ENCODE measurements at regions not wholly inside any gene's neighbourhood (a gene's known extent, or its start where the extent isn't known, plus 50 kb on each side); places are given as distances from the start of the nearest gene placed in this dataset.
"Not testable (repeated sequence)": the region's sequence is repeated elsewhere in the genome, so short reads cannot be mapped to it uniquely, and the experiment has no call there.

DNA sequence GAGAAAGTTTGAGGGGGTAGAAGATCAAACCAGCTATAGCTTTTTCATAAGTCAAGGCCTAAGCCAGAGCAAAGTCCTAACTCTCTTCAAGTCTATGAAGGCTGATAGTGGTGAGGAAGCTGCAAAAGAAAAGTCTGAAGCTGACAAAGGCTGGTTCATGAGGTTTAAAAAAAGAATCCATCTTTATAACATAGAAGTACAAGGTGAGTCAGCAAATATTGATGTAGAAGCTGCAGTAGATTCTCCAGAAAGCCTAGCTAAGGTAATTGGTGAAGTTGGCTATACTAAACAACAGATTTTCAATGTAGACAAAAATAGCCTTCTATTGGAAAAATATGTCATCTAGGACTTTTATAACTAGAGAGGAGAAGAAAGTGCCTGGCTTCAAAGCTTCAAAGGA lies 141.4 kb upstream of the ZNF521 start:
- H3K4me2 ChIP-seq (ENCODE audit: low read depth, low read length, poor library complexity, severe bottlenecking) = no peak overlapping the region
- no peaks in the 10 kb centered on the region for H3K9me2 ChIP-seq (replicated peaks; ENCODE audit: insufficient read depth, low read length)
- no peaks in the 10 kb centered on the region for H3K36me3 ChIP-seq (ENCODE audit: insufficient read depth, low read length)
- H3K27me3 ChIP-seq (ENCODE audit: low read length) = no peaks in the 10 kb centered on the region
- no peaks in the 10 kb centered on the region for H3K4me1 ChIP-seq (ENCODE audit: low read length)
- H3K79me2 ChIP-seq (ENCODE audit: low read length) = no peaks in the 10 kb centered on the region
- H3K27ac ChIP-seq (ENCODE audit: low read length) = no peak overlapping the region
- H3K4me3 ChIP-seq (ENCODE audit: low read length) = no peak overlapping the region
- no peaks in the 10 kb centered on the region for H3K9me3 ChIP-seq (ENCODE audit: low read length)
- no peaks in the 10 kb centered on the region for H4K20me1 ChIP-seq (ENCODE audit: insufficient read depth, low read depth, low read length)
- no peak overlapping the region for H3K9ac ChIP-seq (ENCODE audit: low read length)
- DNase-seq = no peak
- no peak overlapping the region for H2AFZ ChIP-seq (ENCODE audit: low read length)

DNA sequence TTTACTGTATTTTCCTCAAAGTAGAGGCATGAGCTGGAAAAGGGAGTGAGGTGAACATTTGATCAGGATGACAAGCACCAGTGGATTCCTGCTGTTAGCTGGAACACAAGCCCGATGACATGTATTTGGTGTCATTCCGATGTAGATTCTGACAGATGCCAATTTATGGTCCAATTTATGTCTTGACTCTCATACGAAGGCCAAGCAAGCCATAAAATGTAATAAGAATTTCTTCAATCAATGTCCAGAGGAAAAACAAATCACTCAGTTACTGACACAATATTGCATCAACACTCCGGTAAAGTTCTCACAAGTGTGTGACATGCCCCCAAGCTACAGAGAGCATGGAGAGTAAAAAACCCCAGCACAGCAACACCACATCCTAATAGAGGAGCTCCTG lies 138.3 kb upstream of the ZNF521 start:
- no peaks in the 10 kb centered on the region for H3K9me2 ChIP-seq (replicated peaks; ENCODE audit: insufficient read depth, low read length)
- no peak for DNase-seq
- no peaks in the 10 kb centered on the region for H3K4me1 ChIP-seq (ENCODE audit: low read length)
- H3K9ac ChIP-seq (ENCODE audit: low read length) = no peak overlapping the region
- no peak overlapping the region for H3K4me3 ChIP-seq (ENCODE audit: low read length)
- H4K20me1 ChIP-seq (ENCODE audit: insufficient read depth, low read depth, low read length) = no peaks in the 10 kb centered on the region
- no peaks in the 10 kb centered on the region for H3K79me2 ChIP-seq (ENCODE audit: low read length)
- H3K36me3 ChIP-seq (ENCODE audit: insufficient read depth, low read length) = no peaks in the 10 kb centered on the region
- H3K4me2 ChIP-seq (ENCODE audit: low read depth, low read length, poor library complexity, severe bottlenecking) = no peak overlapping the region
- H2AFZ ChIP-seq (ENCODE audit: low read length) = no peak overlapping the region
- no peak overlapping the region for H3K27ac ChIP-seq (ENCODE audit: low read length)
- no peaks in the 10 kb centered on the region for H3K9me3 ChIP-seq (ENCODE audit: low read length)
- no peaks in the 10 kb centered on the region for H3K27me3 ChIP-seq (ENCODE audit: low read length)

DNA sequence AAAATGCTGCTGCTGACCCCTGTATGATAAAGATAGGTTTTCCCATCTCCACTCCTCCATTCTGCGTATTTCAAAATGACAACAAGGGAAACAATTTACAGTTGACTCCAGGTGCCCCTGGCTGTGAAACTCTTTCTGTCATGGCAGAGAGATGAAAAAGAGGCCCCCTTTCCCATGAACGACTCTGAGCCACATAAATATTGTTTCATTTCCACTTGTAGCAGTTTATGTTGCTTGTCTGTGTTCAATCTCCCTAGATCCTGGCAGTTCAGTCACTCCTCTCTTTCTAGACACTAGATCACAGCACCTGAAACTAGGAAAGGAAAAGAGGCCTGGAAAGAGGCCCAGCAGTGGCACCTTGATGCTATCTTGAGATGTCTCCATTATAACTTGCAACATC lies 121.0 kb upstream of the ZNF521 start:
- Histone ChIP-seq H3K36me3 (ENCODE audit: insufficient read depth, low read length) (no peaks in the 10 kb centered on the region), H3K79me2 (ENCODE audit: low read length) (no peaks in the 10 kb centered on the region), H3K4me3 (ENCODE audit: low read length) (no peak overlapping the region), H3K4me2 (ENCODE audit: low read depth, low read length, poor library complexity, severe bottlenecking) (no peak overlapping the region), H3K9me3 (ENCODE audit: low read length) (no peaks in the 10 kb centered on the region), H3K27ac (ENCODE audit: low read length) (no peak overlapping the region), H3K4me1 (ENCODE audit: low read length) (no peaks in the 10 kb centered on the region), H4K20me1 (ENCODE audit: insufficient read depth, low read depth, low read length) (no peaks in the 10 kb centered on the region), H3K27me3 (ENCODE audit: low read length) (no peaks in the 10 kb centered on the region), H3K9me2 (replicated peaks; ENCODE audit: insufficient read depth, low read length) (no peaks in the 10 kb centered on the region), H3K9ac (ENCODE audit: low read length) (no peak overlapping the region), H2AFZ (ENCODE audit: low read length) (no peak overlapping the region)
- no peak for DNase-seq

DNA sequence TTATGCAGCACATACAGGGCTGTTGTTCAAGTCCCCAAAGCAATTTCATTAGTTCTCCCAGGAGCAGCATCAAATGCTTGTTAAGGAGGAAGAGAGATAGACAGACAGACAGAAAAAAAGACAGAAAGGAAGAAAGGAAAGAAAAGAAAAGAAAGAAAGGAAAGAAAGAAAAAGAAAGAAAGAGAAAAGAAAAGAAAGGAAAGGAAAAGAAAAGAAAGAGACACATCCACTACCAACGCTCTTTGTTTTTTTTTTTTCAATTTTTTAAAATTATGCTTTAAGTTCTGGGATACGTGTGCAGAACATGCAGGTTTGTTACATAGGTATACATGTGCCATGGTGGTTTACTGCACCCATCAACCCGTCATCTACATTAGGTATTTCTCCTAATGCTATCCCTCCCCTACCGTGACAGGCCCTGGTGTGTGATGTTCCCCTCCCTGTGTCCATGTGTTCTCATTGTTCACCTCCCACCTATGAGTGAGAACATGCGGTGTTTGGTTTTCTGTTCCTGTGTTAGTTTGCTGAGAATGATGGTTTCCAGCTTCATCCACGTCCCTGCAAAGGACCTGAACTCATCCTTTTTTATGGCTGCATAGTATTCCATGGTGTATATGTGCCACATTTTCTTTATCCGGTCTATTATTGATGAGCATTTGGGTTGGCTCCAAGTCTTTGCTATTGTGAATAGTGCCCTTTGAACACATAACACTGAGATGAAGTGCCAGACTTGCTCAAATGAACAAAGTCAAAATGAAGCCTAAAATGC lies 119.0 kb upstream of the ZNF521 start:
- not testable (repeated sequence) for H3K9me3 ChIP-seq (ENCODE audit: low read length); H3K4me3 ChIP-seq (ENCODE audit: low read length); H3K27ac ChIP-seq (ENCODE audit: low read length); H3K27me3 ChIP-seq (ENCODE audit: low read length); H3K79me2 ChIP-seq (ENCODE audit: low read length); H2AFZ ChIP-seq (ENCODE audit: low read length); DNase-seq; H3K9me2 ChIP-seq (replicated peaks; ENCODE audit: insufficient read depth, low read length); H3K4me1 ChIP-seq (ENCODE audit: low read length); H3K9ac ChIP-seq (ENCODE audit: low read length); H3K4me2 ChIP-seq (ENCODE audit: low read depth, low read length, poor library complexity, severe bottlenecking); H3K36me3 ChIP-seq (ENCODE audit: insufficient read depth, low read length); H4K20me1 ChIP-seq (ENCODE audit: insufficient read depth, low read depth, low read length)

DNA sequence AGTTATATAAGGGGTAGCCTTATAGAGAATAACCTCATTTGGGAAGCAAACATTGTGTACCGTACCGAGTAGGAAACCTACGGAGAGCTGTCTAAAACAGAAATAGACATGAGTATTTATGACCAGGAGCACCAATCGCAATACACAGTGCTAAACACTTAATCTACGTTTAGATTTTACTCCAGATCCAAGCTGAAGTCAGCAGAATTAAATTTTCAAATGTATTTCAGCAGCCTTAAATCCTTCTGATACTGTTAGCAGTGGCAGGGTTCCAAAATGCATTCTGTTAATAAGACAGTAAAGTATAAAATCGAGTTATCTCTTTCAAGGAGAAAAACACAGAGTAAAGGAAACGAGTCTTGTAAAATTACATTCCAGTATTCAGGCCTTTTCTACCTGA lies 118.1 kb upstream of the ZNF521 start:
- no peak overlapping the region for H3K27ac ChIP-seq (ENCODE audit: low read length)
- no peak overlapping the region for H2AFZ ChIP-seq (ENCODE audit: low read length)
- no peak overlapping the region for H3K4me3 ChIP-seq (ENCODE audit: low read length)
- H4K20me1 ChIP-seq (ENCODE audit: insufficient read depth, low read depth, low read length) = no peaks in the 10 kb centered on the region
- H3K9me2 ChIP-seq (replicated peaks; ENCODE audit: insufficient read depth, low read length) = no peaks in the 10 kb centered on the region
- H3K9me3 ChIP-seq (ENCODE audit: low read length) = no peaks in the 10 kb centered on the region
- no peaks in the 10 kb centered on the region for H3K79me2 ChIP-seq (ENCODE audit: low read length)
- no peaks in the 10 kb centered on the region for H3K27me3 ChIP-seq (ENCODE audit: low read length)
- no peak for DNase-seq
- H3K4me2 ChIP-seq (ENCODE audit: low read depth, low read length, poor library complexity, severe bottlenecking) = no peak overlapping the region
- H3K4me1 ChIP-seq (ENCODE audit: low read length) = no peaks in the 10 kb centered on the region
- no peak overlapping the region for H3K9ac ChIP-seq (ENCODE audit: low read length)
- H3K36me3 ChIP-seq (ENCODE audit: insufficient read depth, low read length) = no peaks in the 10 kb centered on the region

DNA sequence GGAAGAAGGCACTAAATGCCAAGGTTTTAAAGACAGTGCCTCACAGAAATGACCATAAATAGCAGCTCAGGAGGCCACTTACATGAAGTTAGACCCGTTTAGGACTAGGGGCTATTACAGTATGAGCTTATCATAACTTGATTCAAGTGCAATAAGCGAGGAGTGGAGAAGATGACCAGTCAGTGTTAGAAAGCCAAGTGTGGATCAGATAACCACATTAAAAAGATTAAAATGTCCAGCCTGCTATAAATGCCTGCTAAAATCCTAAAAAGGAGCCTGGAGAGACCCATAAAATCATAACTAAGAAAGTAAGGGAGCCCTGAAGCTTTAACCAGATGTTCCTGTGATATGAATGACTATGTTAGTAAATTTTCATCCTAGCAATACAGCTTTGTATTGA lies 117.5 kb upstream of the ZNF521 start:
- H3K4me1 ChIP-seq (ENCODE audit: low read length) = no peaks in the 10 kb centered on the region
- no peak overlapping the region for H3K4me3 ChIP-seq (ENCODE audit: low read length)
- no peak overlapping the region for H3K4me2 ChIP-seq (ENCODE audit: low read depth, low read length, poor library complexity, severe bottlenecking)
- no peaks in the 10 kb centered on the region for H3K9me2 ChIP-seq (replicated peaks; ENCODE audit: insufficient read depth, low read length)
- no peak for DNase-seq
- no peaks in the 10 kb centered on the region for H3K27me3 ChIP-seq (ENCODE audit: low read length)
- no peak overlapping the region for H3K27ac ChIP-seq (ENCODE audit: low read length)
- H3K9me3 ChIP-seq (ENCODE audit: low read length) = no peaks in the 10 kb centered on the region
- no peak overlapping the region for H2AFZ ChIP-seq (ENCODE audit: low read length)
- no peaks in the 10 kb centered on the region for H4K20me1 ChIP-seq (ENCODE audit: insufficient read depth, low read depth, low read length)
- no peaks in the 10 kb centered on the region for H3K36me3 ChIP-seq (ENCODE audit: insufficient read depth, low read length)
- no peaks in the 10 kb centered on the region for H3K79me2 ChIP-seq (ENCODE audit: low read length)
- H3K9ac ChIP-seq (ENCODE audit: low read length) = no peak overlapping the region

DNA sequence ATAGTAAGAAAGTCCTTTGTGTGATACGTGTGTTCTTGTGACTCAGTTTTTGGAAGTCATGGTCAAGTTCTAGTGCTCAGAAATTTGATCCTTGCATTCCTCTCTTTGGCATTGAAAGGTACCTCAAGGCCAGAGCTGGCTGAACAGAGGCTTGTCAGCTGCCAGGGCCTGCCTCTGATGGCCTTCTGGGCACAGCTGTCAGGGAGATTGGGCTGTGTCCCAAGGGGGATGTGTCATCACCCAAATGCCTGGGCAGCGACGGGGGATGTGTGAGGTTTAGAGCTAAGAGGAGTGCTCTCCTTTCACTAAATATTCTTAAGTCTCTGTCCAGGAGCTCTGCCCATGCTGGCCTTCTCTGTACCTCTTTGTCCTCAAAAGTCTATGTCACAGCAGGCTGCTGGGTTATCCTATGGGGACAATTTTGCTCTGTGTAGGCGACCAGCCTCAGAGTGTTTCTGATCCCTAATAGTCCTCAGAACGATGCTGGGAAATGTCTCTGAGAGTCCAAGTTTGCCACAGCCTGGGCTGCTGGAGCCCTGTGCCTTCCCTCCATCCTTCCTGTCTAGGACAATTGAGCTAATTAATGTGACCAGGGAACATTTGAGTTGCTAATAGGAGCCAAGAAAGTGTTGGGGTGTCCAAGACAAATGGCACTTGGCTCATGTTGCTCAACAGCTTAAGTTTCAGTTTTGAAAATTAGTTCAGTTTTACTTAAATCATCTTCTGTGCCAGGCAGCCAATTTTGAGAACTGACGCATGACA lies 115.4 kb upstream of the ZNF521 start:
- Histone ChIP-seq H3K79me2 (ENCODE audit: low read length) (no peaks in the 10 kb centered on the region), H3K4me1 (ENCODE audit: low read length) (no peaks in the 10 kb centered on the region), H3K27ac (ENCODE audit: low read length) (no peak overlapping the region), H2AFZ (ENCODE audit: low read length) (no peak overlapping the region), H3K27me3 (ENCODE audit: low read length) (no peaks in the 10 kb centered on the region), H3K36me3 (ENCODE audit: insufficient read depth, low read length) (no peaks in the 10 kb centered on the region), H3K4me3 (ENCODE audit: low read length) (no peak overlapping the region), H3K9me3 (ENCODE audit: low read length) (no peaks in the 10 kb centered on the region), H3K9ac (ENCODE audit: low read length) (no peak overlapping the region), H3K4me2 (ENCODE audit: low read depth, low read length, poor library complexity, severe bottlenecking) (no peak overlapping the region), H4K20me1 (ENCODE audit: insufficient read depth, low read depth, low read length) (no peaks in the 10 kb centered on the region), H3K9me2 (replicated peaks; ENCODE audit: insufficient read depth, low read length) (no peaks in the 10 kb centered on the region)
- DNase-seq = no peak

DNA sequence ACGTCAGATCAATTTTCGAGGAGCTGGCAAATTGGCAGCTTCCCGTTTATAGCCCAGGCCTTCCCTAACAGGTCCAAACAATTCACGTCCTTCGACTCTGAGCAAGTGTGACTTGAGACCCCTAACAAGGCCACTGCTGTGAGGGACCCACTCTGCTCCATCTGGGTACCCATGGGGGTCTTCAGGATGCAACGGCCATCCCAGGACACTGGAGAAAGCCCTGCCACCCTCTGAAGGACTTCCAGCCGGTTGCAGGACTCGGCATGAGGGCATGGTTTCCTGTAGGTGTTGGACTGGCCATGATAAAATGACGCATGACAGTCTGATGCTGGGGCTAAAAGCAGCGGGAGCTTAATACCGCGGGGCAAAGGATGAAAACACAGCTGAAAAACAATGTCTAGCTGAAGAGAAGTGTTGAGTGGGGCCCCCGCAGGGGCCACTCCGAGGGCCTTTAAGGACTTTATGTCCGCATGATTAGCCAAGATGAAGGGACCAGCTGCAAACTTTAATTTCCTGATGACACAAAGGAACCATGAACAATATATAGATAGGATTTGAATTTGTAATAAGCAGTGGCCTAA lies 113.3 kb upstream of the ZNF521 start:
- Histone ChIP-seq H3K4me1 (ENCODE audit: low read length) (no peaks in the 10 kb centered on the region), H3K27ac (ENCODE audit: low read length) (no peak overlapping the region), H3K27me3 (ENCODE audit: low read length) (no peaks in the 10 kb centered on the region), H3K9me3 (ENCODE audit: low read length) (no peaks in the 10 kb centered on the region), H3K36me3 (ENCODE audit: insufficient read depth, low read length) (no peaks in the 10 kb centered on the region), H3K9ac (ENCODE audit: low read length) (no peak overlapping the region), H3K4me3 (ENCODE audit: low read length) (no peak overlapping the region), H3K4me2 (ENCODE audit: low read depth, low read length, poor library complexity, severe bottlenecking) (no peak overlapping the region), H3K79me2 (ENCODE audit: low read length) (no peaks in the 10 kb centered on the region), H4K20me1 (ENCODE audit: insufficient read depth, low read depth, low read length) (no peaks in the 10 kb centered on the region), H3K9me2 (replicated peaks; ENCODE audit: insufficient read depth, low read length) (no peaks in the 10 kb centered on the region), H2AFZ (ENCODE audit: low read length) (no peak overlapping the region)
- no peak for DNase-seq

Measured in Karpas-422 (cell line).